HCT116 (cell line): ENCODE measurements at regions not wholly inside any gene's neighbourhood (a gene's known extent, or its start where the extent isn't known, plus 50 kb on each side); places are given as distances from the start of the nearest gene placed in this dataset.

Source experiments
- EGR1 ChIP-seq: IDR thresholded peaks from 2 replicates; pipeline ENCODE4 v1.6.1; 2012; ENCODE audit warnings: low read depth
- EZH2 ChIP-seq: fragments of 200-600 bp; sonication (generic); IDR thresholded peaks from 2 replicates; pipeline ENCODE4 v1.6.1; 2017; ENCODE audit warnings: antibody characterized with exemption, mixed run types
- EZH2phosphoT487 ChIP-seq: fragments of 200-600 bp; IDR thresholded peaks from 2 replicates; pipeline ENCODE4 v1.6.1; 2018; ENCODE audit warnings: antibody characterized with exemption, borderline replicate concordance
- JUND ChIP-seq: IDR thresholded peaks from 2 replicates; pipeline ENCODE4 v1.6.1; 2012
- POLR2A ChIP-seq: IDR thresholded peaks from 2 replicates; pipeline ENCODE4 v1.7.0; 2011; ENCODE audit warnings: borderline replicate concordance; ENCODE audit not compliant: insufficient read depth, insufficient read length; ENCODE audit errors: extremely low read depth
- POLR2AphosphoS5 ChIP-seq: IDR thresholded peaks from 2 replicates; pipeline ENCODE4 v1.6.1; 2011; ENCODE audit warnings: mild to moderate bottlenecking, low read depth, low read length, moderate library complexity
- RAD21 ChIP-seq: IDR thresholded peaks from 2 replicates; pipeline ENCODE4 v1.6.1; 2012; ENCODE audit warnings: low read depth, mild to moderate bottlenecking
- TCF7L2 ChIP-seq: IDR thresholded peaks from 2 replicates; pipeline ENCODE4 v1.7.0; 2011; ENCODE audit warnings: borderline replicate concordance, inconsistent platforms; ENCODE audit not compliant: insufficient read depth, insufficient read length; ENCODE audit errors: extremely low read depth
- YY1 ChIP-seq: IDR thresholded peaks from 2 replicates; pipeline ENCODE4 v1.6.1; 2011; ENCODE audit warnings: low read length, low read depth, moderate library complexity, mild to moderate bottlenecking; ENCODE audit not compliant: insufficient replicate concordance; ENCODE audit errors: extremely low read depth
- ZNF274 ChIP-seq: fragments of 200-500 bp; sonication (Bioruptor generic); IDR thresholded peaks from 2 replicates; pipeline ENCODE4 v1.6.1; 2014; ENCODE audit warnings: mild to moderate bottlenecking, low read depth, low read length, inconsistent platforms
- TF ChIP-seq, protein P1 (sequence below): IDR thresholded peaks from 2 replicates; pipeline ENCODE4 v1.6.1; 2012
- TF ChIP-seq, protein P2 (sequence below), 3 experiments: fragments of 200-600 bp in 1 of 3; sonication (generic) in 1 of 3; IDR thresholded peaks in 2 of 3; conservative IDR thresholded peaks in 1 of 3; 2 replicates each; pipeline ENCODE4 v1.5.1; 2012 to 2017; ENCODE audit warnings: low read depth in 2 of 3, low read length in 2 of 3, antibody characterized with exemption in 1 of 3, borderline replicate concordance in 1 of 3, control low read depth in 1 of 3, mild to moderate bottlenecking in 1 of 3, mixed read lengths in 1 of 3, mixed run types in 1 of 3, moderate library complexity in 1 of 3; ENCODE audit not compliant: insufficient read depth in 1 of 3

GRCh38 chr14:30332374-30332773 lies 226.6 kb upstream of the G2E3 start:
- TF ChIP-seq, protein P1, sequence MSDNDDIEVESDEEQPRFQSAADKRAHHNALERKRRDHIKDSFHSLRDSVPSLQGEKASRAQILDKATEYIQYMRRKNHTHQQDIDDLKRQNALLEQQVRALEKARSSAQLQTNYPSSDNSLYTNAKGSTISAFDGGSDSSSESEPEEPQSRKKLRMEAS, result no peak
- TF ChIP-seq POLR2AphosphoS5 (no peak), YY1 (no peak), POLR2A (no peak), ZNF274 (no peak), EZH2phosphoT487 (no peak), EGR1 (no peak), EZH2 (no peak), JUND (no peak), RAD21 (no peak), TCF7L2 (no peak)
- TF ChIP-seq, protein P2, sequence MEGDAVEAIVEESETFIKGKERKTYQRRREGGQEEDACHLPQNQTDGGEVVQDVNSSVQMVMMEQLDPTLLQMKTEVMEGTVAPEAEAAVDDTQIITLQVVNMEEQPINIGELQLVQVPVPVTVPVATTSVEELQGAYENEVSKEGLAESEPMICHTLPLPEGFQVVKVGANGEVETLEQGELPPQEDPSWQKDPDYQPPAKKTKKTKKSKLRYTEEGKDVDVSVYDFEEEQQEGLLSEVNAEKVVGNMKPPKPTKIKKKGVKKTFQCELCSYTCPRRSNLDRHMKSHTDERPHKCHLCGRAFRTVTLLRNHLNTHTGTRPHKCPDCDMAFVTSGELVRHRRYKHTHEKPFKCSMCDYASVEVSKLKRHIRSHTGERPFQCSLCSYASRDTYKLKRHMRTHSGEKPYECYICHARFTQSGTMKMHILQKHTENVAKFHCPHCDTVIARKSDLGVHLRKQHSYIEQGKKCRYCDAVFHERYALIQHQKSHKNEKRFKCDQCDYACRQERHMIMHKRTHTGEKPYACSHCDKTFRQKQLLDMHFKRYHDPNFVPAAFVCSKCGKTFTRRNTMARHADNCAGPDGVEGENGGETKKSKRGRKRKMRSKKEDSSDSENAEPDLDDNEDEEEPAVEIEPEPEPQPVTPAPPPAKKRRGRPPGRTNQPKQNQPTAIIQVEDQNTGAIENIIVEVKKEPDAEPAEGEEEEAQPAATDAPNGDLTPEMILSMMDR (IDR thresholded peaks at IDR 0.05 in 2 of 3, conservative IDR thresholded peaks at IDR 0.05 in 1 of 3; ENCODE audit: borderline replicate concordance in 1 of 3, insufficient read depth in 1 of 3, low read depth in 2 of 3, low read length in 2 of 3), result no peak
